ENCODE measurements at regions not wholly inside any gene's neighbourhood (a gene's known extent, or its start where the extent isn't known, plus 50 kb on each side); places are given as distances from the start of the nearest gene placed in this dataset.

DNA sequence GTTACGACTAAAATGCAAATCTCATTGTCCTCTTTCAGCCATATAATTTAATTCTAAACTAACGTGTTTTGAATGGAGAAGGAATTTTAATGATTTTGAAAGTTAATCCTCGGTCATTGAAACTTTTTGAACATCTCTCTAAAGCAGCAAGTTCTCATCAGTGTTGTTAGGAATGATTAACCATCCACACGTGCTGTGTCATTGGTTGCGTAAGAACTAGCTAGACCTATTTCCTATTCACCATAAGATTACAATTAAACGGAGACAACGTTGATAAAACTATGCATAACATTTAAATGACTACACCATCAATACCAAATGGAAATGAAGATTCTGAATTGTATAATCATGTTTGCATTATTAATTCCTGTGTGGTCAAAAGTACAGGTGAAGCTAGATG, 155.6 kb upstream of the IRS2 start:
- no peaks in the 10 kb centered on the region for H3K36me3 Mint-ChIP-seq (ENCODE audit: low read depth)
- H3K9me2 ChIP-seq (ENCODE audit: insufficient read depth) = 0 out of 2 replicates have a peak, but pooled peaks cover 9% of the 10 kb centered on the region

More for the DNA sequence above, 155.6 kb upstream of the IRS2 start:
- Histone ChIP-seq H3K4me2 (no peak overlapping the region), H3K79me2 (replicated peaks; ENCODE audit: insufficient read depth) (no peaks in the 10 kb centered on the region), H3K27ac (ENCODE audit: low read depth) (no peak overlapping the region), H3K27me3 (ENCODE audit: insufficient read depth) (no peaks in the 10 kb centered on the region), H4K20me1 (replicated peaks; ENCODE audit: insufficient read depth) (no peaks in the 10 kb centered on the region), H3K4me3 (no peak overlapping the region), H2AFZ (no peak overlapping the region), H3K36me3 (ENCODE audit: insufficient read depth) (no peaks in the 10 kb centered on the region), H3F3A (replicated peaks; ENCODE audit: low read depth) (no peaks in the 10 kb centered on the region), H3K4me1 (ENCODE audit: insufficient read depth) (no peaks in the 10 kb centered on the region)
- peaks cover 2% of the 10 kb centered on the region for H3K27me3 Mint-ChIP-seq (ENCODE audit: insufficient read depth, low read depth, poor library complexity)
- H3K4me1 Mint-ChIP-seq = no peaks in the 10 kb centered on the region
- H3K27ac Mint-ChIP-seq = no peak overlapping the region
- DNase-seq (ENCODE audit: low spot score) (no peak), ATAC-seq (no peak)
- no peak overlapping the region for H3K4me3 Mint-ChIP-seq
- H3K9me3 Mint-ChIP-seq = peaks cover 4% of the 10 kb centered on the region; the same call in 2 of the 3 replicates
- TF ChIP-seq EZH2 (IDR thresholded peaks at IDR 0.05; ENCODE audit: low read depth, unreplicated experiment) = no peak
- TF ChIP-seq ZNF114 (CRISPR knock-in tag; IDR thresholded peaks at IDR 0.05) = no peak
- no peak for TF ChIP-seq EZH2phosphoT487 (IDR thresholded peaks at IDR 0.05; ENCODE audit: unreplicated experiment)
- TF ChIP-seq POLR2AphosphoS5 (IDR thresholded peaks at IDR 0.05; ENCODE audit: low read depth) = no peak
- TF ChIP-seq, protein P1, sequence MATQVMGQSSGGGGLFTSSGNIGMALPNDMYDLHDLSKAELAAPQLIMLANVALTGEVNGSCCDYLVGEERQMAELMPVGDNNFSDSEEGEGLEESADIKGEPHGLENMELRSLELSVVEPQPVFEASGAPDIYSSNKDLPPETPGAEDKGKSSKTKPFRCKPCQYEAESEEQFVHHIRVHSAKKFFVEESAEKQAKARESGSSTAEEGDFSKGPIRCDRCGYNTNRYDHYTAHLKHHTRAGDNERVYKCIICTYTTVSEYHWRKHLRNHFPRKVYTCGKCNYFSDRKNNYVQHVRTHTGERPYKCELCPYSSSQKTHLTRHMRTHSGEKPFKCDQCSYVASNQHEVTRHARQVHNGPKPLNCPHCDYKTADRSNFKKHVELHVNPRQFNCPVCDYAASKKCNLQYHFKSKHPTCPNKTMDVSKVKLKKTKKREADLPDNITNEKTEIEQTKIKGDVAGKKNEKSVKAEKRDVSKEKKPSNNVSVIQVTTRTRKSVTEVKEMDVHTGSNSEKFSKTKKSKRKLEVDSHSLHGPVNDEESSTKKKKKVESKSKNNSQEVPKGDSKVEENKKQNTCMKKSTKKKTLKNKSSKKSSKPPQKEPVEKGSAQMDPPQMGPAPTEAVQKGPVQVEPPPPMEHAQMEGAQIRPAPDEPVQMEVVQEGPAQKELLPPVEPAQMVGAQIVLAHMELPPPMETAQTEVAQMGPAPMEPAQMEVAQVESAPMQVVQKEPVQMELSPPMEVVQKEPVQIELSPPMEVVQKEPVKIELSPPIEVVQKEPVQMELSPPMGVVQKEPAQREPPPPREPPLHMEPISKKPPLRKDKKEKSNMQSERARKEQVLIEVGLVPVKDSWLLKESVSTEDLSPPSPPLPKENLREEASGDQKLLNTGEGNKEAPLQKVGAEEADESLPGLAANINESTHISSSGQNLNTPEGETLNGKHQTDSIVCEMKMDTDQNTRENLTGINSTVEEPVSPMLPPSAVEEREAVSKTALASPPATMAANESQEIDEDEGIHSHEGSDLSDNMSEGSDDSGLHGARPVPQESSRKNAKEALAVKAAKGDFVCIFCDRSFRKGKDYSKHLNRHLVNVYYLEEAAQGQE (IDR thresholded peaks at IDR 0.05; ENCODE audit: unreplicated experiment) = no peak
- TF ChIP-seq, protein P2, sequence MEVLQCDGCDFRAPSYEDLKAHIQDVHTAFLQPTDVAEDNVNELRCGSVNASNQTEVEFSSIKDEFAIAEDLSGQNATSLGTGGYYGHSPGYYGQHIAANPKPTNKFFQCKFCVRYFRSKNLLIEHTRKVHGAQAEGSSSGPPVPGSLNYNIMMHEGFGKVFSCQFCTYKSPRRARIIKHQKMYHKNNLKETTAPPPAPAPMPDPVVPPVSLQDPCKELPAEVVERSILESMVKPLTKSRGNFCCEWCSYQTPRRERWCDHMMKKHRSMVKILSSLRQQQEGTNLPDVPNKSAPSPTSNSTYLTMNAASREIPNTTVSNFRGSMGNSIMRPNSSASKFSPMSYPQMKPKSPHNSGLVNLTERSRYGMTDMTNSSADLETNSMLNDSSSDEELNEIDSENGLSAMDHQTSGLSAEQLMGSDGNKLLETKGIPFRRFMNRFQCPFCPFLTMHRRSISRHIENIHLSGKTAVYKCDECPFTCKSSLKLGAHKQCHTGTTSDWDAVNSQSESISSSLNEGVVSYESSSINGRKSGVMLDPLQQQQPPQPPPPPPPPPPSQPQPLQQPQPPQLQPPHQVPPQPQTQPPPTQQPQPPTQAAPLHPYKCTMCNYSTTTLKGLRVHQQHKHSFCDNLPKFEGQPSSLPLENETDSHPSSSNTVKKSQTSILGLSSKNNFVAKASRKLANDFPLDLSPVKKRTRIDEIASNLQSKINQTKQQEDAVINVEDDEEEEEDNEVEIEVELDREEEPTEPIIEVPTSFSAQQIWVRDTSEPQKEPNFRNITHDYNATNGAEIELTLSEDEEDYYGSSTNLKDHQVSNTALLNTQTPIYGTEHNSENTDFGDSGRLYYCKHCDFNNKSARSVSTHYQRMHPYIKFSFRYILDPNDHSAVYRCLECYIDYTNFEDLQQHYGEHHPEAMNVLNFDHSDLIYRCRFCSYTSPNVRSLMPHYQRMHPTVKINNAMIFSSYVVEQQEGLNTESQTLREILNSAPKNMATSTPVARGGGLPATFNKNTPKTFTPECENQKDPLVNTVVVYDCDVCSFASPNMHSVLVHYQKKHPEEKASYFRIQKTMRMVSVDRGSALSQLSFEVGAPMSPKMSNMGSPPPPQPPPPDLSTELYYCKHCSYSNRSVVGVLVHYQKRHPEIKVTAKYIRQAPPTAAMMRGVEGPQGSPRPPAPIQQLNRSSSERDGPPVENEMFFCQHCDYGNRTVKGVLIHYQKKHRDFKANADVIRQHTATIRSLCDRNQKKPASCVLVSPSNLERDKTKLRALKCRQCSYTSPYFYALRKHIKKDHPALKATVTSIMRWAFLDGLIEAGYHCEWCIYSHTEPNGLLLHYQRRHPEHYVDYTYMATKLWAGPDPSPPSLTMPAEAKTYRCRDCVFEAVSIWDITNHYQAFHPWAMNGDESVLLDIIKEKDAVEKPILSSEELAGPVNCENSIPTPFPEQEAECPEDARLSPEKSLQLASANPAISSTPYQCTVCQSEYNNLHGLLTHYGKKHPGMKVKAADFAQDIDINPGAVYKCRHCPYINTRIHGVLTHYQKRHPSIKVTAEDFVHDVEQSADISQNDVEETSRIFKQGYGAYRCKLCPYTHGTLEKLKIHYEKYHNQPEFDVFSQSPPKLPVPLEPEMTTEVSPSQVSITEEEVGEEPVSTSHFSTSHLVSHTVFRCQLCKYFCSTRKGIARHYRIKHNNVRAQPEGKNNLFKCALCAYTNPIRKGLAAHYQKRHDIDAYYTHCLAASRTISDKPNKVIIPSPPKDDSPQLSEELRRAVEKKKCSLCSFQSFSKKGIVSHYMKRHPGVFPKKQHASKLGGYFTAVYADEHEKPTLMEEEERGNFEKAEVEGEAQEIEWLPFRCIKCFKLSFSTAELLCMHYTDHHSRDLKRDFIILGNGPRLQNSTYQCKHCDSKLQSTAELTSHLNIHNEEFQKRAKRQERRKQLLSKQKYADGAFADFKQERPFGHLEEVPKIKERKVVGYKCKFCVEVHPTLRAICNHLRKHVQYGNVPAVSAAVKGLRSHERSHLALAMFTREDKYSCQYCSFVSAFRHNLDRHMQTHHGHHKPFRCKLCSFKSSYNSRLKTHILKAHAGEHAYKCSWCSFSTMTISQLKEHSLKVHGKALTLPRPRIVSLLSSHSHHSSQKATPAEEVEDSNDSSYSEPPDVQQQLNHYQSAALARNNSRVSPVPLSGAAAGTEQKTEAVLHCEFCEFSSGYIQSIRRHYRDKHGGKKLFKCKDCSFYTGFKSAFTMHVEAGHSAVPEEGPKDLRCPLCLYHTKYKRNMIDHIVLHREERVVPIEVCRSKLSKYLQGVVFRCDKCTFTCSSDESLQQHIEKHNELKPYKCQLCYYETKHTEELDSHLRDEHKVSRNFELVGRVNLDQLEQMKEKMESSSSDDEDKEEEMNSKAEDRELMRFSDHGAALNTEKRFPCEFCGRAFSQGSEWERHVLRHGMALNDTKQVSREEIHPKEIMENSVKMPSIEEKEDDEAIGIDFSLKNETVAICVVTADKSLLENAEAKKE (CRISPR knock-in tag; IDR thresholded peaks at IDR 0.05) = no peak
- no peak for TF ChIP-seq CREB1 (CRISPR knock-in tag; IDR thresholded peaks at IDR 0.05; ENCODE audit: low read depth)
